HFF-Myc (cell line): ENCODE measurements at regions not wholly inside any gene's neighbourhood (a gene's known extent, or its start where the extent isn't known, plus 50 kb on each side); places are given as distances from the start of the nearest gene placed in this dataset.

Source experiments
- DNase-seq: peaks from one replicate; pipeline ENCODE4 v3.0.0-alpha.2; 2011; ENCODE audit warnings: low read depth; ENCODE audit errors: extremely low read depth
- H3K4me3 ChIP-seq: replicated peaks from 2 replicates; pipeline ENCODE4 v1.5.1; 2011; ENCODE audit warnings: low read depth, mild to moderate bottlenecking, control low read depth, low read length
- CTCF ChIP-seq: IDR thresholded peaks from 2 replicates; pipeline ENCODE4 v1.5.1; 2012; ENCODE audit warnings: mild to moderate bottlenecking, low read depth, low read length, control low read depth; ENCODE audit errors: missing control alignments

GRCh38 chr7:94748376-94748775, 92.4 kb upstream of the SGCE start:
- no peak for DNase-seq
- no peak overlapping the region for H3K4me3 ChIP-seq
- TF ChIP-seq CTCF: no peak

GRCh38 chr7:94760446-94761100, 104.6 kb upstream of the SGCE start:
- DNase-seq: no peak
- no peak overlapping the region for H3K4me3 ChIP-seq
- TF ChIP-seq CTCF: no peak

- TF ChIP-seq CTCF: no peak
- H3K4me3 ChIP-seq: no peak overlapping the region
- DNase-seq: no peak
Measured at GRCh38 chr7:94761451-94761850, 105.5 kb upstream of the SGCE start.

- no peak overlapping the region for H3K4me3 ChIP-seq
- DNase-seq: peak; percentile 76
- TF ChIP-seq CTCF: no peak
Measured at GRCh38 chr7:94763268-94763667, 107.3 kb upstream of the SGCE start.

GRCh38 chr7:94769724-94770123, 113.8 kb upstream of the SGCE start:
- no peak for DNase-seq
- no peak for TF ChIP-seq CTCF
- H3K4me3 ChIP-seq: no peak overlapping the region

GRCh38 chr7:94778711-94779459, 123.0 kb upstream of the SGCE start:
- H3K4me3 ChIP-seq: no peak overlapping the region
- no peak for TF ChIP-seq CTCF
- no peak for DNase-seq

GRCh38 chr7:94779861-94780260, 123.9 kb upstream of the SGCE start:
- no peak overlapping the region for H3K4me3 ChIP-seq
- TF ChIP-seq CTCF: no peak
- DNase-seq: no peak
